GM19397 (cell line): ENCODE measurements at regions not wholly inside any gene's neighbourhood (a gene's known extent, or its start where the extent isn't known, plus 50 kb on each side); places are given as distances from the start of the nearest gene placed in this dataset.

ENCODE experiments used
- ATAC-seq: cut with Tn5 transposase; IDR thresholded peaks from one replicate; pipeline ENCODE4 v1.9.1; 2021; ENCODE audit warnings: mild to moderate bottlenecking, moderate library complexity; ENCODE audit not compliant: unreplicated experiment

DNA sequence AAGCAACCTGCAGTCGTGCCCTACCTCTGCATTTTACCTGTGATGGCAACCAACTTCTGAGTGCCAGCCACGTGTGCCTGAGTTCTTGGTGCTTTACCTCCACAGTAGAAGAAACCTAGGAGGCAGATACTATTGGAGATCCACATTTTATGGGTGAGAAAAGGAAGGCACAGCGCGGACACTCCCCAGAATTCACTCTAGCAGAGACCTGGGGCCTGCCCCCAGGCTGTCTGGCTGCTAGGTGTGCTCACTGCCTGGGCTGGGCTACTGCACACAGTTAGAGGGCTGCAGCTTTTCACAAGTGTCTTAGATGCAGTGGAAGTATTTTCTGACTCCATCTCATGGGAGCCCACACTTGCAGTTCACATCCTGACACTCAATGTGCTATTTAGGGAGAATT, 598.8 kb upstream of the ADAMTS16 start:
- ATAC-seq = no peak

DNA sequence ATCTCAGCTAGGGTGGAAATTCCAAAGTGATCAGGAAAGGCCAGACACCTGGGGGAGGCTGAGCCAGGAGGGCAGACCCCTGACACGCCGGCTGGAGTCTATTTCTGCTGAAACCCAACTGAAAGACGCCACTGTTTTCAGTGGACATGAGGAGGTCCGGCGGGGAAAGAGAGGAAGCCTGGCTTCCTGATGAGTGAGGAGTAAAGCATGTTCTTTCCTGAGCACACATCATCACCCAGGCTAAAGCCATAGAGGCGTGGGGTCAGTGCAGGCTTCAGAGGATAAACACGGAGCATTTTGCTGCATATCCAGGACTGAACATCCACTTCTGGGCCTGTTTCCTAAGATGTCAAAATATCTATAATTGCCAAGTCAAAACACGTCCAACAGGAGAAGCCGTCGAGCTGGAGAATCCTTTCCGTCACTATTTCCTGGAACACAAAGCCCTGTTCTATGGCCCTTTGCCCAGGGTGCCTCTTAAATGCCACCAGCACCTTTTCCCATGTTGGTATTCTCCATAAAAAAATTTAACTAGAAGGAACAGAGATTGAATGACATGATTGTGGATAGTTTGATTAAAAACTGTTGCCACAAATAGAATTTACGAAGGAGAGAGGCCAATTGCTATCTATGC, 597.9 kb upstream of the ADAMTS16 start:
- no peak for ATAC-seq

DNA sequence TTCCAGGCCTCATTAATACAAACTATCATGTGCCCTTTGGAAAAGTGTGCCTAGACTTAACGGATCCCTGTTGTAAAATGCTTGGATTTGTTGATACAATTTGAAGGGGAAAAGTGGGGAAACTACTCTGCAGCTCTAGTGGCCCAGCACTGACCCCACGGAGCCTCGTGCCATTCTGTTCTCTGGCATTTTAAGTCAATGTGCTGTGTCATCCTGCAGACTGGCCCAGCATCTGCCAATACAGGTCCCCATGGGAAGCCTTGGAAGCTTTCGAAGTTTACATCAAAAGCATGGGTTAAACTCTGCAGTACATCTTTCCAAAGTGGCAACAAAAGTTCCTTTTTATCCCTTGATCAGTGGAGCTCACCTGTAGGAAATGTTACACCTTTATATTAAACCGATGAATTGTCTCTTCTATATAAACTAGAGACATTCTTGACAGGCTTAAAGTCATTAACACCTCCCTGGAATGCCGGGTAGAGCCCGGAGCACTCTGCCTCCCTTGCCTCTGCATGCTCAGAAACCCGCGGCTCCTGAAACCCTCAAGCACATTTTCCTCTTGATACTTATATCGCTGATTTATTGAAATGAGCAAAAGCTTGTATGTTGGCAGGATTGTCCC, 596.0 kb upstream of the ADAMTS16 start:
- ATAC-seq = no peak

DNA sequence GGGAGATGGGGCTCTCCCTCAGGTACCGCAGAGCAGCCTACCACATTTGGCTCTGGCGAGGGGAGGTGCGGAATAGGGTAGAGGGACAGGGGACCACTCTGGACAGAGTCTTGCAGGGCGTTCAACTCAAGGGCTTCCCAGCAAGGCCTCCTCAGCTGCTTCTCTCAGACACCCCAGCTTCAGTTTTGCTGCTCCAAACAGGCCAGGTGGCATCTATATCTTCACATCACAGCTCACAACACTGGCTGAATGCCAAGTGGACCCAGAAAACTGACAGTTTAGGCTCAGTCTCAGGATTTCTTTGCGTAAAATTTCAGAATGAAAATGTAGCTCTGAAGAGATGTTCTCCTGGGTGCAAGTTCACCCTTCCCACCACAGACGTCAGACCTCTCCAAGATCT, 592.6 kb upstream of the ADAMTS16 start:
- ATAC-seq = no peak

DNA sequence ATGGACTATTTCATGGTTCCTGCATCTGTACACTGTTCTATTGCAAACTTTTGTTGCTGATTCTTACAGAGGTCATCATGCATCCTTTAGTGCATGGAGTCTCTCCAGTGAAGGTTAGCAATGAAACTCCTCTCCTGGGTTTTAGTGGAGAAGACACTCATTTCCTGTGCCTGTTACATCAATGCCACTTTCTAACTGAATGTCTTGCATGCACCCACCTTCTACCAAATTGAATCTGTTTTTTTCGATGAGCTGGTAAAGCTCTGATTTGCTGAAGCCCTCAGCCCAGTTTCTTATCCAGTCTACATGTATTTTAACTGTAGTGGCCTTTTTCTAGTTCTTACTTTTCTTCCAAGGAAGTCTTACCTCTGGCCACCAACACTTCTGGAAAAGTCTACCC, 591.8 kb upstream of the ADAMTS16 start:
- ATAC-seq = no peak

DNA sequence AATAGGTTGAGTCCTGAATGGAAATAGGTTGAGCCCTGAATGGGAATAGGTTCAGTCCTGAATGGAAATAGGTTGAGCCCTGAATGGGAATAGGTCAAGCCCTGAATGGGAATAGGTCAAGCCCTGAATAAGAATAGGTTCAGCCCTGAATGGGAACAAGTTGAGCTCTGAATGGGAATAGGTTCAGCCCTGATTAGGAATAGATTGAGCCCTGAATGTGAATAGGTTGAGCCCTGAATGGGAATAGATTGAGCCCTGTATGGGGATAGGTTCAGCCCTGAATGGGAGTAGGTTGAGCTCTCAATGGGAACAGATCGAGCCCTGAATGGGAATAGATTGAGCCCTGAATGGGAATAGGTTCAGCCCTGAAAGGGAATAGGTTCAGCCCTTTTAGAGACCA, 590.8 kb upstream of the ADAMTS16 start:
- no peak for ATAC-seq

DNA sequence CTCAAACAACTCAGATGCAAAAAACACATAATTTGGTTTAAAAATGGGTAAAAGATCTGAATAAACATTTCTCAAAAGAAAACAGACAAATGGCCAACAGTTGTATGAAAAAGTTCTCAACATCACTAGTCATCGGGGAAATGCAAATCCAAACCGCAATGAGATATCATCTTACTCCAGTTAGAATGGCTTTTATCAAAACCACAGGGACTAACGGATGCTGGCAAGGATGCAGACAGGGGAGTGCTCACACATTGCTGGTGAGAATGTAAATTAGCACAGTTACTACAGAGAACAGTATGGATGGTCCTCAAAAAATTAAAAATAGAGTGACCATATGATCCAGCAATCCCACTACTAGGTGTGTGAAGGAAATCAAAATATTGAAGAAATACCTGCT, 589.1 kb upstream of the ADAMTS16 start:
- no peak for ATAC-seq

DNA sequence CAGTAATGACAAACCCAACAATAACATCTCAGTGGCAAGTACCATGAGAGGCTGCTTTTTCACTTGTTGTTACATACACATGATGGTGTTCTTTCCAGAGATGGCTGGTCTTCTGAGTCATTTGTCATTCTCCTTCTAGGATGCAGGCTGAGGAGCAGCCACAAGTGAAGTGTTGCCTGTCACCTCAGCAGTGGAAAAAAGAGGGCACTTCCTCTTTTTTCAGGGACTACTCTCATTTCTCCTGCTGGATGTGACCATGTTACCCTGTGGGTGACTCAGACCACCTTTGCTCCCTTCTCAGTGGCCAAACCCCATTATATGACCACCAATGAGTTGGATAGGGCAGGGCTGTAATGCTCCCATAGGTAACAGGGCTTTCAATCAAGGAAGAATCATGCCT, 587.0 kb upstream of the ADAMTS16 start:
- no peak for ATAC-seq

DNA sequence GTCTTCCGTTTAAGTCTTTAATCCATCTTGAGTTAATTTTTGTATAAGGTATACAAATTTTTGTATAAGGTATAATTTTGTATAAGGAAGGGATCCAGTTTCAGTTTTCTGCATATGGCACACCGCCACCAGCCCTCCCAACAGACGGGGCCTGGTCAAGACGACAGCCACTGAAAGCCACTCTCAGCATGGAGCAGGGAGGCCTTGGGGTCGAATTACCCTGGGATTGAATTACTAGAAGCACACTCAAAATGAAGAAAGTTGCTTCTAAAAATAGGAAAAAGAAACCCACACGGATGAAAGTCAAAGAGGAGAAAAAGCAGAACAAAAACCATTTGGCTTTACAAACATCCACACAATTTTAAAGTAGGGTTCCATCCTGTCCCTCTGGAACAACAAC, 586.2 kb upstream of the ADAMTS16 start:
- no peak for ATAC-seq

DNA sequence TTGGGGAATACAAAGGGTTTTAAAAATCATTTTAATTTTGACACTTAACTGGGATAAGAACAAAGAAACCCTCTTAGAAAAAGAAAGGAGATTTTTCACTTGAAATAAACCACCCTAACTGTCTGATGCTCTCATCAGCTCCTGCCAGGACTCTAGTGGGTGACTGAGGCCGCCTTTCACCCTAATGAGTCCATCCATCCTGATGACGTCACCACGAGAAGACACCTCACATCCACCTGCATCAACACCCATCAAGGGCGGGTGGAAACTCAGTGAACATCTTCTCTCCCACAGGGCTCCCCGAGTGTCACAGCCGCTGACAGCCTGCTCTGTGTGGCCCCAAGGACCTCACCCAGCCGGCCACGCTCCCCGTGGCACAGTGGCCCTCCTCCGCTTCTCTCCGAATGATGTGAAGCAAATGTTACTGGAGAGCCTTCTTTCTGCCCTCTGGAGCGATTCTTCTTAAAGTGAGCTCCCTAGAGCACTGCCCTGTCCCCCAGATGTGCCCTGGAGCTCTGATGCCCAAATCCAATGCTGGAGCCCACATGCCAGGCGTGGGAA, 584.3 kb upstream of the ADAMTS16 start:
- ATAC-seq = no peak

DNA sequence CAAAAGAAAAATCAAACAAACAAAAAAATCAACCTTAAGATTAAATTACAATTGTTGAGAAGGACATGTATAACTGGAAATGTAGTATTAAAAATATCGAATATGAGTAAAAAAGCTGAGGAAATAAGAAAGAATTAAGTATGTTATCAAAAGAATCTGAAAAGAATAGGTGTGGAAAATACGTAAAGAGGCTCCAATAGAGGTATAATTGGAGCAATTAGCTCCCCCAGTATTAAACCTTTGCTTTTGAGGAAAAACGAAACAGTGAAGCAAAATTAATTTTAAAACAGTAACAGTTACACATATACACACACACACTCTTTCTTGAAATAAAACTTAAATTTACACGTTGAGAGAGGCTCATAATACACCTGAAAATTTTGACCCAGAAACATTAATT, 578.7 kb upstream of the ADAMTS16 start:
- ATAC-seq = no peak

DNA sequence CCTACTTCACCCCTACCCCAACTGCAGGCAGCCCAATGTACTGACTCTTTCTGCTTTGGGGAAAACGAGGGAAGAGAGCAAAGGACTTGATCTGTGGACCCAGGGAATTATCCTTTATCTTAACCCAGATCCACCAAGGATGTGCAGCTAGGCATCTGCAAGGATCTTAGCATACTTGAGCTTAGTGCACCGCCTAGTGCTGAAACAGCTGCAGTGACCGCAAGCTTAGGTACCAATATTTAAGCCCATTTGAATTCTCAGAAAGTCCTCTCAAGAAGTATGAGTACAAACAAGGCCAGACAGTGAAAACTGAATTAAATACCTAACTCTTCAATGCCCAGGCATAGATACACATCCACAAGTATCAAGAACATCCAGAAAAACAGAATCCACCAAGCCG, 576.7 kb upstream of the ADAMTS16 start:
- ATAC-seq = no peak

DNA sequence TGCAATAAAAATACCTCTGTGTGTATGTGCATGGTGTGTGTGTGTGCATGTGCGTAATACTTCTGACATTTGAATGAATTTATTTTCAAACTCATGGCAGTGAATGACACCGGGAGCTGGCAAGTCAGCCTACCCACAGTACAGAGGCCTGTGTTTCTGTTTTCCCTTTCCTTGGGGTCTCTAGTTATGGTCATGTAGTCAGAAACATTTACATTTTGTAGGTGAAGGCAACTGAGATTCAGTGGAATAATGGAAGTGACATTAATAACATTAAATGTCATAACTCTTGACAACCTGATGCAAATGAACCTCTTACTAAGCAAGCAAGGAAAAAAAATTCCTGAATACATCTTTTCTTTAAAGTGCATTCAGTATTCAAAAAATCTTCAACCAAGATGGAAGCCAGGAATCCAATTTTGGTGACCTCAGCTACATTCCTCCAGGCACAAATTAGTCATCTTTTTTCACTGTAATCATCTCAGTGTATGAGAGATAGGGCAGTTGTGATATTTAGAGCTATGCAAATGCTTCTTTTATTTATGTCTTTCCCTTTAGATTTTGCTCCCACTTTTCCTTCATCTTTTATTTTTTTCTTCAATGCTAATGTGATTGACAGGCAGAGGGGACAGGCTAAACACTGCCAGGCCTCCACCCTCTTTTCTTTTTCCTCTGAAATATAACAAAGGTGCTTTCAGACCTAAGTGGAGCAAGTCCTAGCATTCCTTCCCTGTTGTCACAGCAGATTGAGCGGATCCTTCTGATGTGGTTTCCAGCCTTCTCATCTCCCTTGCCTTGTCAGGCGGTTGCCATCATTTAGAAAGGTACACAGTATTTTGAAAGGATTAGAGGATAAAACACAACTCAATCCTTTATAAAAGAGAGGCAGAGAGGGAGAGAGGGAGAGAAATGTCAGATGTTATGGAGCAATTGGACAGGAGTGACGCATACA, 569.8 kb upstream of the ADAMTS16 start:
- ATAC-seq = no peak

DNA sequence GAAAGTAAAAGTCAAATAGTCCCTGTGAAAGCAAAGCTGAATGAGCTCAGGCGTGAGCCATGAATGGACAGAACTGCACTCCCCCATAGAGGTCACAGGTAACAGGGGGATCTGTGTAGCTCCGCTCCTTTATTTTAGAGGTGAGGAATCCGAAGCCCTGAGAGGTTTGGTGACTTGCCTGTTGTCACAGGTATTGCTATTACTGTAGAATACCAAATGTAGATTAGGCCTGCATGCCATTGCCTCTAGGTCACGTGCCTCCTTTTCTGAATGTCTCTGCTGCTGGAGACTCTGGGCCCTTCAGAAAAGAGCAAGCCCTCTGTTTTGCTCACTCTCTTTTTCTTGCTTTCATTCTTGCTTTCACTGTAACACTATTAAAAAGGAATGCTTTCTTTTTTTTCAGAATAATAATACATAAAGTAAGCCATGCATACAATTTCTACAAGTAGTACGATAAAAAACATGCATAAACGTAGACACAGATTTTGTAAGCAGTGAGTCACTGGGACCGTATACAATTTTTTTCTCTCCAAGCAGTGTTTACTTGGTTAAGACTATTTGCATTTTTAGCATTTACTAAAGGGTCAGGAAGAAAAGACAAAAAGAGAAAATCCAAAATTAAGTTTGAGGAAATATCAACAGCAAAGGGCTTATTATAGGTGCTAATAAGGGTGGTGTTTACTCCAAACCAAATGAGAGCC, 568.7 kb upstream of the ADAMTS16 start:
- no peak for ATAC-seq

DNA sequence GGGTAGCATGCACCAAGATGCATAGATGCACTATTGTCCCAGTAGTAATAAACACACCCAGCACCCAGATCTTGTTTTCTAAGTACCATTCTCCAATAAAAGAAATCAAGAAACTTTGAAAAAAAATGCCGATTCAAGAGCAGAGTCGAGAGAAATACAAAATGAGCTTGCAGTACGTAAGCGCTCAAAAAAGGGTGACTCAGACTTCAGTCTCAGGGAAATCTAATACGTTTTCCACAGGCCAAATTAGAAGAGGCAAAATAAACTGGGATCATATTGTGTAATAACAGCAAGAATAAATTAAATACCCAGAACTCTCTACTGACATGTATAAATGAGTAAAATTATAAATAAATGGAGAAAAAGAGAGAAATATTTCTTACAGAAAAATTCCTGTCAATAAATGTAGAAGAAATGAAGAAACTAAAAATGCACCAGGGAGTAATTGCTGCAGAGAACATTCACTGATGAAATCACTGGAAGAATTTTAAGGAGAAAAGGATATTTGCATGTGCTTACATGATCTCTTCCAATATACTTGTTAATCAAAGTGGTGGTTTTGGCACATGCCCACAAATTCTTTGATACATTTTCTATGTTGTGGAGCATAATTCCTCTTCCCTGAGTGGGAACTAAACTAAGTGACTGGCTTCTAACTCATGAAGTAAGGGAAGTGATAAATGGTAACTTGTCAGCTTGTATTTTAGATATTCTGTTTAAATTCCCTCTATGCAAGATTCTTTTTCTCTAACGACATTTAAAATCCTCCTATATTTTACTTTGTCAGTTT, 567.6 kb upstream of the ADAMTS16 start:
- ATAC-seq = no peak

DNA sequence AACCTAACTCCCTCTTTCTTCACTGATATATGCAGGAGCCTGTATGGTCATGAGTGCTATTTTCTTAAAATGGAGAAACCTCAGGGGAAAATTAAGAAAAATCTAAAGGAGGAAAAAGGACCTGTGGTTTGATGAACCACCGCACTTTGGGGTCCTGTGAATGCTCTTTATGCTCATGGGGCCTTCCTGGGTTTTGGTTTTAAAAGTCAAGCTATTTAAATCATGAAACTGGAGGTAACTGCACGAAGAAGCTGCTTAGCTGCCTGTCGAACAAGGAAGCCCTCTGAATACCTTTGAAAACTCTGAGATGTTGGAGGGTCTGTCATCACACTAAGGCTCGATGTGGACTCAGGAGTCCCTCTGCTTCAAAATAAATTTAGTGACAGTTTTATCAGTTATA, 564.5 kb upstream of the ADAMTS16 start:
- no peak for ATAC-seq

DNA sequence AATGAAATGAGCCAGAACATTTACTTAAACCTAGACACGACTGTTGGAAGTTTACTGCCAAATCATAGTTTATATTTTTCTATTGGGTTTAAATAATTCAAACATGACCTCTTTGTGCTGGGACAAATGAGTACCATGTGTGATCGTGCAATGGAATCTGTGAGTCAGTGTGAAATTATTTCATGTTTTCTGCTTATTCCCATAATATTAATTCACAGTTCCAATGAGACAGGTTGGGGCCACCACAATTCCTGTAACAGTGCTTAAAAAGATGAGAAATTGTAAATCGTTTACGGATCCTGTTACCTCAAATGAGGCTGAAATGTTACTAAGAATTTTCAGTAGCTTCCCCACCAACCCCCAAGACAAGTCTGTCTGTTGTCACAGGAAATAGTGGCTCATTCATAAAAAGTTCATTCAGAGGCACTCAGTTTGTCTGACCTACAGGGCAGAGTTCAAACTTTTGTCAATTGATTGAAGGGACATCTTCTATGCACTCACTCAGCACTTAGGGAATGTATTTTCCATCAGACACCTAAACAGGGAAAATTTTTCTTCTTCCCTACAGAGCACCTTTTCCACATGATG, 563.9 kb upstream of the ADAMTS16 start:
- ATAC-seq = no peak

DNA sequence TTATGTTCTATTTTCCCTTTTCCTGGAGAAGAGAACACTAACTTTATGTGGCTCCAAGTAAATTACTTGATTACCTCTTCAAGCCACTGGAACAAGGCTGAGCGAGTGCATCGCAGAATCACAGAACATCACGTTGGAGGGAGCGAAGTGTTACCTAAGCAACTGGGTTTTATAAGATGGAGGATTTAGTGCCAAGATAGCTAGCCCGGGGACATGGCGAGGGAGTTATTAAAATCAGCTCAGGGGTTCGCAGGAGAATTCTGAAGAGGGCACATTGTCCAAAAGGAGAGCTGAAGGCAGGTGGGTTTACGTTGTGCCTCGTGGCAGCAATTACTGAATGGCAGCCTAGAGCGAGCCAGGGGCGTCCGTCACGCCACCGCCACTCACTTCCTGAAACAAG, 563.2 kb upstream of the ADAMTS16 start:
- no peak for ATAC-seq

DNA sequence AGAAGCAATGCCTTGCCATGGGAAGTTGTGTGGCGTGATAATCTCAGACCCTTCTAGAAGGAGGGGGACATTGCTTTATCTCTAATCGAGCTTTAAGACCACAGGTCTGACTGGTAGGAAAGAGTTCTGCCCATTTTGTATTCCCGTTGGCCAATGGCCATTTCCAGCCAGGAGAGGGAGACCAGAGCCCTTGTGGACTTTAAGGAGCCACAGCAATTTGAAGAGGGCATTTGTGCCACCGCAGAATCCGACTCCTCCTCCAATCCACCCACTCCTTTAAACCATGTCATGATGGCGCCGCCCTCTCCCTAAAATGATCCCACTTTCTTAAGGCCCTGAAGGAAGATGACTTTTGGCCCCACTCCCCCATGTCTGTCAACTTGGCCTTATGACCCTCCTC, 560.5 kb upstream of the ADAMTS16 start:
- no peak for ATAC-seq

DNA sequence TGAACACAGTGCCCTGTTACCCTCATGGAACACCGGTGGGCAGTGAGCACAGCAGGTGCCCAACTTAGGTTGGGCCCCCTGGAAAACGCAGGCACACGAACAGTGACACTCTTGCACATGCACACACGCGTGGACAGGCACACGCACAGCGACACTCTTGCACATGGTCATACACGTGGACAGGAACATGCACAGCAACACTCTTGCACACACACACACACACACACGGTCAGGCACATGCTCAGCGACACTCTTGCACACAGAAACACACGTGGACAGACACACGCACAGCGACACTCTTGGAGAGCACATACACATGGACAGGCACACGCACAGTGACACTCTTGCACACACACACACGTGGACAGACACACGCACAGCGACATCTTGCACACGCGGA, 559.4 kb upstream of the ADAMTS16 start:
- no peak for ATAC-seq
